Keratinocyte (primary cell): ENCODE measurements at regions not wholly inside any gene's neighbourhood (a gene's known extent, or its start where the extent isn't known, plus 50 kb on each side); places are given as distances from the start of the nearest gene placed in this dataset.

Experiments used
- CTCF ChIP-seq, 3 experiments: IDR thresholded peaks in 1 of 3; conservative IDR thresholded peaks in 1 of 3; optimal IDR thresholded peaks in 1 of 3; 2 replicates in 2 of 3; 3 replicates in 1 of 3; pipeline versions ENCODE3 to v1.5.1; 2011; ENCODE audit warnings: low read length in 3 of 3, mild to moderate bottlenecking in 3 of 3, moderate library complexity in 2 of 3, control low read depth in 1 of 3, inconsistent platforms in 1 of 3; ENCODE audit not compliant: insufficient read depth in 2 of 3; ENCODE audit errors: extremely low read depth in 1 of 3
- EZH2 ChIP-seq: IDR thresholded peaks from one replicate; pipeline ENCODE4 v1.6.1; 2012; ENCODE audit warnings: inconsistent platforms, mild to moderate bottlenecking, low read length, moderate library complexity

- no peak for TF ChIP-seq CTCF (optimal IDR thresholded peaks at IDR 0.05 in 1 of 3, IDR thresholded peaks at IDR 0.05 in 1 of 3, conservative IDR thresholded peaks at IDR 0.05 in 1 of 3; ENCODE audit: extremely low read depth in 1 of 3, insufficient read depth in 2 of 3, low read length in 3 of 3)
- no peak for TF ChIP-seq EZH2
Measured at GRCh38 chr1:4273747-4274146, 373.7 kb upstream of the C1orf174 start.
